H1 (cell line): ENCODE measurements at regions not wholly inside any gene's neighbourhood (a gene's known extent, or its start where the extent isn't known, plus 50 kb on each side); places are given as distances from the start of the nearest gene placed in this dataset.

Source experiments
- CTCF ChIA-PET: fragments of 300-600 bp; sonication (Branson Sonifier 250); formaldehyde crosslinking; loops from one replicate; lab custom pipeline; 2021; ENCODE audit not compliant: partially characterized antibody; lab: Charles Lee
- POLR2A ChIA-PET: fragments of 300-600 bp; sonication (Branson Sonifier 250); formaldehyde crosslinking; loops from one replicate; lab custom pipeline; 2021; ENCODE audit warnings: inconsistent platforms; ENCODE audit not compliant: partially characterized antibody; lab: Charles Lee
- DNase-seq, 2 experiments: peaks; one replicate each; pipeline versions ENCODE4 v3.0.0 to v3.0.0-alpha.2; 2010 to 2022; ENCODE audit warnings: low spot score in 2 of 2, low read depth in 1 of 2, mixed read lengths in 1 of 2
- FAIRE-seq: peaks from 2 replicates; lab custom pipeline; 2011; peaks lifted over from hg19 to GRCh38; lab: Jason Lieb, UNC
- H2AFZ ChIP-seq: 2 replicates; pipeline ENCODE4 v1.8.1; 2012; ENCODE audit warnings: low read length, inconsistent platforms
- H2AK5ac ChIP-seq: 2 replicates; pipeline ENCODE4 v1.6.1; 2013; ENCODE audit warnings: low read depth, low read length
- H2BK120ac ChIP-seq: replicated peaks from 2 replicates; pipeline ENCODE3; 2013; ENCODE audit warnings: low read depth, low read length, inconsistent platforms
- H2BK12ac ChIP-seq: 2 replicates; pipeline ENCODE4 v1.6.1; 2013; ENCODE audit warnings: low read depth, low read length
- H2BK15ac ChIP-seq: 2 replicates; pipeline ENCODE4 v1.6.1; 2013; ENCODE audit warnings: low read length
- H2BK20ac ChIP-seq: 2 replicates; pipeline ENCODE4 v1.6.1; 2013; ENCODE audit warnings: low read length
- H2BK5ac ChIP-seq: 2 replicates; pipeline ENCODE4 v1.6.1; 2013; ENCODE audit warnings: low read depth, low read length
- H3K14ac ChIP-seq: 2 replicates; pipeline ENCODE4 v1.6.1; 2013; ENCODE audit warnings: inconsistent platforms; ENCODE audit not compliant: insufficient read length
- H3K18ac ChIP-seq: 2 replicates; pipeline ENCODE4 v1.6.1; 2013; ENCODE audit warnings: low read length; ENCODE audit errors: extremely low read depth
- H3K23ac ChIP-seq: 2 replicates; pipeline ENCODE4 v1.6.1; 2013; ENCODE audit warnings: inconsistent platforms; ENCODE audit not compliant: insufficient read length
- H3K23me2 ChIP-seq: 2 replicates; pipeline ENCODE4 v1.6.1; 2013; ENCODE audit warnings: low read depth, low read length
- H3K27ac ChIP-seq: 2 replicates; pipeline ENCODE4 v1.6.1; 2011; ENCODE audit warnings: low read depth, low read length, inconsistent platforms
- H3K27me3 ChIP-seq, 4 experiments: replicated peaks in 1 of 4; 1 replicate in 1 of 4; 2 replicates in 3 of 4; pipeline versions ENCODE4 v1.6.1 to v1.8.1; 2011 to 2013; ENCODE audit warnings: low read length in 3 of 4, mild to moderate bottlenecking in 3 of 4, inconsistent platforms in 2 of 4, mixed read lengths in 2 of 4, moderate library complexity in 1 of 4; ENCODE audit not compliant: control insufficient read depth in 3 of 4, insufficient read depth in 3 of 4; ENCODE audit errors: extremely low read depth in 1 of 4
- H3K36me3 ChIP-seq, 4 experiments: 2 replicates each; pipeline versions ENCODE4 v1.6.1 to v1.8.1; 2011 to 2013; ENCODE audit warnings: mild to moderate bottlenecking in 4 of 4, low read length in 3 of 4, moderate library complexity in 2 of 4, control low read depth in 1 of 4, inconsistent platforms in 1 of 4; ENCODE audit not compliant: insufficient read depth in 4 of 4, control insufficient read depth in 2 of 4
- H3K4ac ChIP-seq: replicated peaks from 2 replicates; pipeline ENCODE3; 2013; ENCODE audit warnings: low read length, low read depth, mixed read lengths, inconsistent platforms; ENCODE audit not compliant: insufficient read length
- H3K4me1 ChIP-seq, 4 experiments: replicated peaks in 1 of 4; 1 replicate in 1 of 4; 2 replicates in 3 of 4; pipeline versions ENCODE4 v1.6.1 to v1.8.1; 2011 to 2013; ENCODE audit warnings: low read length in 3 of 4, inconsistent platforms in 2 of 4, mixed read lengths in 1 of 4; ENCODE audit not compliant: insufficient read depth in 4 of 4, control insufficient read depth in 3 of 4
- H3K4me2 ChIP-seq, 2 experiments: 2 replicates each; pipeline versions ENCODE4 v1.6.1 to v1.8.1; 2011 to 2013; ENCODE audit warnings: low read depth in 2 of 2, low read length in 2 of 2, control low read depth in 1 of 2, inconsistent platforms in 1 of 2, mild to moderate bottlenecking in 1 of 2; ENCODE audit not compliant: insufficient read depth in 1 of 2
- H3K4me3 ChIP-seq, 4 experiments: fragments of 200-600, 300-600 bp in 1 of 4; sonication (generic), shearing (Covaris generic), sonication (Bioruptor Twin) in 1 of 4; 2 replicates each; pipeline versions ENCODE4 v1.5.1 to v1.8.1; 2011 to 2016; ENCODE audit warnings: low read length in 4 of 4, low read depth in 3 of 4, control low read depth in 2 of 4, inconsistent platforms in 2 of 4, mild to moderate bottlenecking in 2 of 4, mixed read lengths in 1 of 4, moderate library complexity in 1 of 4; ENCODE audit not compliant: insufficient read depth in 2 of 4; ENCODE audit errors: extremely low read depth in 1 of 4
- H3K56ac ChIP-seq: replicated peaks from 2 replicates; pipeline ENCODE3; 2013; ENCODE audit warnings: low read depth, mild to moderate bottlenecking, mixed read lengths, low read length, inconsistent platforms; ENCODE audit not compliant: insufficient read length
- H3K79me1 ChIP-seq: 2 replicates; pipeline ENCODE4 v1.6.1; 2013; ENCODE audit warnings: low read depth, low read length, control low read depth
- H3K79me2 ChIP-seq, 2 experiments: 2 replicates each; pipeline versions ENCODE4 v1.6.1 to v1.8.1; 2012 to 2013; ENCODE audit warnings: low read length in 2 of 2, mild to moderate bottlenecking in 2 of 2, inconsistent platforms in 1 of 2; ENCODE audit not compliant: insufficient read depth in 2 of 2, control insufficient read depth in 1 of 2
- H3K9ac ChIP-seq, 4 experiments: replicated peaks in 1 of 4; 1 replicate in 1 of 4; 2 replicates in 3 of 4; pipeline versions ENCODE4 v1.6.1 to v1.8.1; 2011 to 2013; ENCODE audit warnings: low read depth in 3 of 4, low read length in 3 of 4, control low read depth in 2 of 4, mild to moderate bottlenecking in 2 of 4, moderate library complexity in 2 of 4, inconsistent platforms in 1 of 4; ENCODE audit errors: extremely low read depth in 1 of 4
- H3K9me3 ChIP-seq, 2 experiments: 2 replicates each; pipeline versions ENCODE4 v1.6.1 to v1.8.1; 2012 to 2013; ENCODE audit warnings: mild to moderate bottlenecking in 2 of 2, moderate library complexity in 2 of 2, control low read depth in 1 of 2, inconsistent platforms in 1 of 2, low read depth in 1 of 2, low read length in 1 of 2, mixed read lengths in 1 of 2; ENCODE audit not compliant: insufficient read depth in 2 of 2
- H4K20me1 ChIP-seq, 2 experiments: replicated peaks in 1 of 2; 2 replicates each; pipeline versions ENCODE3 to v1.8.1; 2011 to 2013; ENCODE audit warnings: inconsistent platforms in 2 of 2, low read length in 2 of 2, mild to moderate bottlenecking in 1 of 2; ENCODE audit not compliant: insufficient read depth in 2 of 2, control insufficient read depth in 1 of 2
- H4K5ac ChIP-seq: 2 replicates; pipeline ENCODE4 v1.6.1; 2013; ENCODE audit warnings: low read length, low read depth, mixed read lengths, inconsistent platforms; ENCODE audit not compliant: insufficient read length
- H4K8ac ChIP-seq: 2 replicates; pipeline ENCODE4 v1.8.0; 2013; ENCODE audit warnings: mild to moderate bottlenecking, moderate library complexity, low read length, inconsistent platforms; ENCODE audit not compliant: insufficient read depth; ENCODE audit errors: extremely low read depth
- H4K91ac ChIP-seq: replicated peaks from 2 replicates; pipeline ENCODE3; 2013; ENCODE audit warnings: low read length, mixed read lengths, inconsistent platforms; ENCODE audit not compliant: insufficient read length
- EP300 ChIP-seq, 2 experiments: IDR thresholded peaks; 1 replicate in 1 of 2; 2 replicates in 1 of 2; pipeline ENCODE4 v1.6.1; 2011 to 2012; ENCODE audit warnings: low read depth in 2 of 2, low read length in 2 of 2, mild to moderate bottlenecking in 2 of 2, borderline replicate concordance in 1 of 2, inconsistent platforms in 1 of 2, moderate library complexity in 1 of 2
- HDAC2 ChIP-seq, 2 experiments: fragments of 300-600 bp in 1 of 2; sonication (generic) in 1 of 2; IDR thresholded peaks; 2 replicates each; pipeline ENCODE4 v1.6.1; 2011 to 2012; ENCODE audit warnings: low read depth in 2 of 2, low read length in 2 of 2, mild to moderate bottlenecking in 2 of 2, moderate library complexity in 2 of 2, borderline replicate concordance in 1 of 2, inconsistent platforms in 1 of 2
- KDM4A ChIP-seq: IDR thresholded peaks from one replicate; pipeline ENCODE4 v1.7.1; 2012; ENCODE audit warnings: low read depth, mild to moderate bottlenecking, moderate library complexity, low read length, inconsistent platforms; ENCODE audit not compliant: severe bottlenecking
- NANOG ChIP-seq: IDR thresholded peaks from 2 replicates; pipeline ENCODE4 v1.6.1; 2011; ENCODE audit warnings: low read length, low read depth, mild to moderate bottlenecking, inconsistent platforms; ENCODE audit not compliant: insufficient read depth, poor library complexity, severe bottlenecking
- RNF2 ChIP-seq: fragments of 200-900, 300-1000 bp; sonication (generic); IDR thresholded peaks from 2 replicates; pipeline ENCODE4 v1.7.1; 2016; ENCODE audit warnings: borderline replicate concordance, low read depth, mild to moderate bottlenecking, antibody characterized with exemption, low read length; ENCODE audit not compliant: poor library complexity, severe bottlenecking; ENCODE audit errors: missing control alignments
- SAP30 ChIP-seq: fragments of 300-600 bp; sonication (generic); IDR thresholded peaks from 2 replicates; pipeline ENCODE4 v1.7.1; 2012; ENCODE audit warnings: low read length, moderate library complexity, mild to moderate bottlenecking, inconsistent platforms; ENCODE audit not compliant: insufficient read depth, insufficient replicate concordance
- SIN3A ChIP-seq, 2 experiments: IDR thresholded peaks in 1 of 2; conservative IDR thresholded peaks in 1 of 2; 2 replicates each; pipeline ENCODE4 v1.6.1; 2011 to 2012; ENCODE audit warnings: low read length in 2 of 2, improper control_type of control experiment in 1 of 2, low read depth in 1 of 2, mild to moderate bottlenecking in 1 of 2
- SUZ12 ChIP-seq: fragments of 200-600 bp; sonication (generic); IDR thresholded peaks from 2 replicates; pipeline ENCODE4 v1.6.1; 2012; ENCODE audit warnings: mild to moderate bottlenecking, inconsistent platforms, low read length, moderate library complexity, mixed read lengths

DNA sequence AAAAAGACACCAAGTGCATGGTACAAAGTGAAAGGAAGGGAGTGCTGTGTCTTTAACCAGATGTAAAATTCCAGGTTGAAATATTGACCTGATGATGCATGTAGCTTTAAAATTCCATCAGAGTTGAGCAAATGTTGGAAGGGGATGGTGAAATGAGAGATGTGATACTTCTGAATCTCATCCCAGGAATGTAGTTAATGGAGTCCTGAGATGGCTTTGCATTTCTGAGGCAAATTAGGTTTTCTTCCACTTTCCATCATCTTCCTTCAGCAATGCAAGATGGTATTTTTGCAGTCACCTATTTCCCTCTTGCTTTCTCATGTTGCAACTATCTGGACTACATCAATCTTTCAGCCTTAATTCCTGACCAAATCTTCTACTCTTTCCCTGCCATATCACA lies 194.1 kb upstream of the MIR17HG start:
- no peak overlapping the region for H2BK12ac ChIP-seq
- CTCF ChIA-PET = interaction anchor here (0.9 kb wide), 1 partner anchor 17 kb away, joined by 3 read pairs; no protein-coding TSS in a partner anchor
- no peaks in the 10 kb centered on the region for H3K9me3 ChIP-seq
- H2BK20ac ChIP-seq = no peak overlapping the region; the same call in 1 of the 2 replicates
- POLR2A ChIA-PET = no interaction called here
- no peak overlapping the region for H3K4ac ChIP-seq
- H3K23me2 ChIP-seq = no peaks in the 10 kb centered on the region
- H3K27me3 ChIP-seq = no peaks in the 10 kb centered on the region
- no peak overlapping the region for H3K18ac ChIP-seq
- no peaks in the 10 kb centered on the region for H4K20me1 ChIP-seq
- H2BK120ac ChIP-seq = no peak overlapping the region
- H2BK5ac ChIP-seq = no peak overlapping the region
- H3K79me2 ChIP-seq = no peaks in the 10 kb centered on the region
- H3K4me1 ChIP-seq = peaks cover 0 to 6% (median 4%) of the 10 kb centered on the region in 4 experiments; a peak in 4 of 7 replicates
- H3K4me3 ChIP-seq = no peak overlapping the region
- no peak overlapping the region for H4K8ac ChIP-seq
- H3K23ac ChIP-seq = no peak overlapping the region
- H3K79me1 ChIP-seq = no peaks in the 10 kb centered on the region
- H2AK5ac ChIP-seq = no peak overlapping the region
- no peak overlapping the region for H3K9ac ChIP-seq
- no peak overlapping the region for H3K27ac ChIP-seq
- no peak overlapping the region for H2BK15ac ChIP-seq
- no peak for TF ChIP-seq SAP30
- no peak for TF ChIP-seq RNF2
- TF ChIP-seq SIN3A (conservative IDR thresholded peaks at IDR 0.05 in 1 of 2, IDR thresholded peaks at IDR 0.05 in 1 of 2; ENCODE audit: low read depth in 1 of 2, low read length in 2 of 2) = no peak
- TF ChIP-seq SUZ12 = no peak
- TF ChIP-seq NANOG = no peak
- no peak for TF ChIP-seq EP300 (IDR thresholded peaks at IDR 0.05; ENCODE audit: borderline replicate concordance in 1 of 2, low read depth in 2 of 2, low read length in 2 of 2)
- TF ChIP-seq KDM4A = no peak
- TF ChIP-seq HDAC2 (IDR thresholded peaks at IDR 0.05; ENCODE audit: borderline replicate concordance in 1 of 2, low read depth in 2 of 2, low read length in 2 of 2) = no peak
- H3K4me2 ChIP-seq = no peak overlapping the region
- H4K91ac ChIP-seq = no peak overlapping the region
- FAIRE-seq (no peak), DNase-seq (no peak)
- no peaks in the 10 kb centered on the region for H3K36me3 ChIP-seq
- no peak overlapping the region for H4K5ac ChIP-seq
- H3K56ac ChIP-seq = no peak overlapping the region
- H3K14ac ChIP-seq = no peak overlapping the region
- H2AFZ ChIP-seq = no peak overlapping the region; the same call in 1 of the 2 replicates
